SK-N-SH (cell line): ENCODE measurements at regions not wholly inside any gene's neighbourhood (a gene's known extent, or its start where the extent isn't known, plus 50 kb on each side); places are given as distances from the start of the nearest gene placed in this dataset.

Source experiments
- CTCF ChIA-PET: fragments of 300-600, 350-600 bp; formaldehyde crosslinking; extraction: SDS; loops from one replicate; lab custom pipeline; 2021; lab: Yijun Ruan, JAX
- POLR2A ChIA-PET: fragments of 350-600 bp; sonication (Branson Sonifier 250); formaldehyde crosslinking; extraction: SDS; loops from one replicate; lab custom pipeline; 2020; ENCODE audit warnings: antibody characterized with exemption, inconsistent platforms; lab: Yijun Ruan, JAX
- DNase-seq: peaks from one replicate; pipeline ENCODE4 v3.0.0; 2012
- H2AFZ ChIP-seq: fragments of 200-600 bp; sonication (generic); 2 replicates; pipeline ENCODE4 v1.8.1; 2016; ENCODE audit warnings: antibody characterized with exemption, mild to moderate bottlenecking, low read depth
- H3F3A ChIP-seq: fragments of 200-600 bp; sonication (generic); replicated peaks from 2 replicates; pipeline ENCODE3; 2016; ENCODE audit warnings: antibody characterized with exemption, mild to moderate bottlenecking; ENCODE audit not compliant: insufficient read depth
- H3K27ac ChIP-seq, 2 experiments: fragments of 200-500 bp in 1 of 2; fragments of 200-600 bp in 1 of 2; sonication (Bioruptor generic) in 1 of 2; sonication (generic), shearing (Covaris generic) in 1 of 2; 2 replicates each; pipeline versions ENCODE4 v1.5.1 to v1.6.1; 2014 to 2016; ENCODE audit warnings: low read depth in 2 of 2, inconsistent platforms in 1 of 2, low read length in 1 of 2, mild to moderate bottlenecking in 1 of 2, mixed read lengths in 1 of 2
- H3K27me3 ChIP-seq: fragments of 200-600 bp; sonication (generic), shearing (Covaris generic); 2 replicates; pipeline ENCODE4 v1.6.1; 2016; ENCODE audit warnings: mixed run types; ENCODE audit not compliant: insufficient read depth
- H3K36me3 ChIP-seq, 2 experiments: fragments of 200-500 bp in 1 of 2; fragments of 200-600 bp in 1 of 2; sonication (Bioruptor generic) in 1 of 2; sonication (generic) in 1 of 2; replicated peaks in 1 of 2; 2 replicates each; pipeline versions ENCODE3 to v1.5.1; 2014 to 2016; ENCODE audit warnings: low read length in 1 of 2, mild to moderate bottlenecking in 1 of 2; ENCODE audit not compliant: insufficient read depth in 2 of 2, control insufficient read depth in 1 of 2
- H3K4me1 ChIP-seq, 2 experiments: fragments of 200-500 bp in 1 of 2; fragments of 200-600 bp in 1 of 2; sonication (Bioruptor generic) in 1 of 2; sonication (generic), shearing (Covaris generic) in 1 of 2; 2 replicates each; pipeline versions ENCODE4 v1.5.1 to v1.6.1; 2014 to 2016; ENCODE audit warnings: low read depth in 1 of 2, low read length in 1 of 2, mixed run types in 1 of 2; ENCODE audit not compliant: insufficient read depth in 2 of 2, control insufficient read depth in 1 of 2
- H3K4me2 ChIP-seq: fragments of 200-600 bp; sonication (generic), shearing (Covaris generic); 2 replicates; pipeline ENCODE4 v1.6.1; 2017; ENCODE audit warnings: mixed run types
- H3K4me3 ChIP-seq, 2 experiments: fragments of 200-500 bp in 1 of 2; fragments of 200-600 bp in 1 of 2; sonication (Bioruptor generic) in 1 of 2; sonication (generic), shearing (Covaris generic) in 1 of 2; 2 replicates each; pipeline versions ENCODE4 v1.5.1 to v1.8.1; 2014 to 2016; ENCODE audit warnings: low read depth in 2 of 2, inconsistent platforms in 1 of 2, low read length in 1 of 2, mild to moderate bottlenecking in 1 of 2, mixed read lengths in 1 of 2, moderate library complexity in 1 of 2
- H3K79me2 ChIP-seq: fragments of 200-600 bp; sonication (generic); 2 replicates; pipeline ENCODE4 v1.8.1; 2017; ENCODE audit warnings: mild to moderate bottlenecking; ENCODE audit not compliant: insufficient read depth
- H3K9ac ChIP-seq: fragments of 200-600 bp; sonication (generic); 2 replicates; pipeline ENCODE4 v1.6.1; 2017; ENCODE audit warnings: mixed run types
- H3K9me2 ChIP-seq: fragments of 200-600 bp; sonication (generic); 2 replicates; pipeline ENCODE4 v1.6.1; 2017; ENCODE audit warnings: mixed run types
- H3K9me3 ChIP-seq: fragments of 200-600 bp; sonication (generic); 2 replicates; pipeline ENCODE4 v1.6.1; 2017; ENCODE audit warnings: mixed run types, mild to moderate bottlenecking, moderate library complexity
- H4K20me1 ChIP-seq: fragments of 200-600 bp; sonication (generic); 2 replicates; pipeline ENCODE4 v1.6.1; 2017; ENCODE audit warnings: mild to moderate bottlenecking, mixed run types; ENCODE audit not compliant: insufficient read depth
- CHD2 ChIP-seq: fragments of 150-350 bp; IDR thresholded peaks from 2 replicates; pipeline ENCODE4 v1.6.1; 2018; ENCODE audit warnings: low read length; ENCODE audit not compliant: partially characterized antibody
- CTCF ChIP-seq: fragments of 200-600 bp; sonication (generic); IDR thresholded peaks from 2 replicates; pipeline ENCODE4 v1.6.1; 2017; ENCODE audit warnings: antibody characterized with exemption, mild to moderate bottlenecking, moderate library complexity
- ELF1 ChIP-seq: IDR thresholded peaks from 2 replicates; pipeline ENCODE4 v1.4.0; 2012
- FOSL2 ChIP-seq: IDR thresholded peaks from 2 replicates; pipeline ENCODE4 v1.4.0; 2012; ENCODE audit warnings: low read depth, mild to moderate bottlenecking, moderate library complexity, borderline replicate concordance
- GABPA ChIP-seq: IDR thresholded peaks from 2 replicates; pipeline ENCODE4 v1.4.0; 2012; ENCODE audit warnings: low read depth, mild to moderate bottlenecking
- GATA2 ChIP-seq: sonication (generic); formaldehyde crosslinking; IDR thresholded peaks from 2 replicates; pipeline ENCODE4 v1.5.0; 2020; ENCODE audit warnings: mild to moderate bottlenecking, missing genetic modification reagents
- IRF3 ChIP-seq: fragments of 150-350 bp; IDR thresholded peaks from 2 replicates; pipeline ENCODE4 v1.6.1; 2016; ENCODE audit warnings: mild to moderate bottlenecking, low read depth, low read length
- JUND ChIP-seq: IDR thresholded peaks from 2 replicates; pipeline ENCODE4 v1.4.0; 2012
- MAX ChIP-seq: IDR thresholded peaks from 2 replicates; pipeline ENCODE4 v1.4.0; 2012; ENCODE audit warnings: low read depth
- MXI1 ChIP-seq: IDR thresholded peaks from 2 replicates; pipeline ENCODE4 v1.6.1; 2012; ENCODE audit warnings: mild to moderate bottlenecking, low read depth, low read length, improper control_type of control experiment
- NRF1 ChIP-seq: IDR thresholded peaks from 2 replicates; pipeline ENCODE4 v1.6.1; 2012; ENCODE audit warnings: low read depth, mild to moderate bottlenecking, low read length
- PBX3 ChIP-seq: IDR thresholded peaks from 2 replicates; pipeline ENCODE4; 2012
- RAD21 ChIP-seq: IDR thresholded peaks from 2 replicates; pipeline ENCODE4 v1.6.1; 2012; ENCODE audit warnings: mild to moderate bottlenecking, low read length
- RXRA ChIP-seq: IDR thresholded peaks from 2 replicates; pipeline ENCODE4 v1.4.0; 2012; ENCODE audit warnings: low read depth, mild to moderate bottlenecking, borderline replicate concordance
- TAF1 ChIP-seq: IDR thresholded peaks from 2 replicates; pipeline ENCODE4 v1.6.1; 2012; ENCODE audit warnings: low read depth, mild to moderate bottlenecking, low read length, moderate library complexity, borderline replicate concordance
- TCF12 ChIP-seq: IDR thresholded peaks from 2 replicates; pipeline ENCODE4 v1.4.0; 2012
- TEAD4 ChIP-seq: IDR thresholded peaks from 2 replicates; pipeline ENCODE4 v1.4.0; 2012; ENCODE audit warnings: mild to moderate bottlenecking, borderline replicate concordance; ENCODE audit not compliant: insufficient read depth
- USF1 ChIP-seq: IDR thresholded peaks from 2 replicates; pipeline ENCODE4 v1.4.0; 2012; ENCODE audit warnings: low read depth, borderline replicate concordance
- YY1 ChIP-seq: IDR thresholded peaks from 2 replicates; pipeline ENCODE4 v1.4.0; 2012; ENCODE audit warnings: low read depth, mild to moderate bottlenecking
- ZBTB33 ChIP-seq: IDR thresholded peaks from 2 replicates; pipeline ENCODE4 v1.4.0; 2012; ENCODE audit warnings: low read depth, borderline replicate concordance
- WGBS: methylation state at CpG from one replicate; pipeline ENCODE4 v1.1.6; 2017; ENCODE audit warnings: low lambda C conversion rate; 5-methylcytosine and 5-hydroxymethylcytosine counted together

GRCh38 chr10:2108496-2108895 is 371.2 kb upstream of the ADARB2 start:
- Histone ChIP-seq H3K4me1 (no peaks in the 10 kb centered on the region), H3K4me3 (no peak overlapping the region; a peak in 1 of 4 replicates), H3K36me3 (no peaks in the 10 kb centered on the region), H2AFZ (no peak overlapping the region), H3F3A (no peaks in the 10 kb centered on the region), H4K20me1 (no peaks in the 10 kb centered on the region), H3K9me2 (no peaks in the 10 kb centered on the region), H3K4me2 (no peak overlapping the region), H3K79me2 (no peaks in the 10 kb centered on the region), H3K9me3 (no peaks in the 10 kb centered on the region; the same call in 1 of the 2 replicates), H3K27ac (no peak overlapping the region), H3K27me3 (no peaks in the 10 kb centered on the region), H3K9ac (no peak overlapping the region)
- DNase-seq, result no peak
- 36% methylated on average over 1 of the region's 1 CpG for WGBS
- TF ChIP-seq RXRA (no peak), NRF1 (no peak), TCF12 (no peak), TAF1 (no peak), JUND (no peak), MAX (no peak), TEAD4 (no peak), CHD2 (no peak), GATA2 (CRISPR knock-in tag) (no peak), ELF1 (no peak), YY1 (no peak), CTCF (no peak), PBX3 (no peak), GABPA (no peak), USF1 (no peak), ZBTB33 (no peak), RAD21 (no peak), FOSL2 (no peak), MXI1 (no peak), IRF3 (no peak)
- ChIA-PET CTCF (interaction anchor here (1.1 to 1.6 kb wide), 2 partner anchors 14 to 105 kb away, joined by 3 read pairs; no protein-coding TSS in a partner anchor), POLR2A (no interaction called here)
